ENCODE measurements at regions not wholly inside any gene's neighbourhood (a gene's known extent, or its start where the extent isn't known, plus 50 kb on each side); places are given as distances from the start of the nearest gene placed in this dataset.

- TF ChIP-seq POLR2AphosphoS5 (IDR thresholded peaks at IDR 0.05) (no peak), CTCF (IDR thresholded peaks at IDR 0.05) (no peak)
Observed at GRCh38 chr11:30153008-30153407, 77.8 kb upstream of the FSHB start.

Measured in gastroesophageal sphincter (tissue), 3 donors.